Fibroblast of the aortic adventitia (primary cell): ENCODE measurements at regions not wholly inside any gene's neighbourhood (a gene's known extent, or its start where the extent isn't known, plus 50 kb on each side); places are given as distances from the start of the nearest gene placed in this dataset.
"Not testable (repeated sequence)": the region's sequence is repeated elsewhere in the genome, so short reads cannot be mapped to it uniquely, and the experiment has no call there.

Source experiments
- DNase-seq: peaks from one replicate; pipeline ENCODE4 v3.0.0-alpha.2; 2010; ENCODE audit warnings: low read depth
- H3K4me3 ChIP-seq: 2 replicates; pipeline ENCODE4 v1.5.1; 2011; ENCODE audit warnings: low read depth, mild to moderate bottlenecking, control low read depth, low read length, moderate library complexity
- TF ChIP-seq, protein P1 (sequence below): IDR thresholded peaks from 2 replicates; pipeline ENCODE4 v1.5.1; 2011; ENCODE audit warnings: mild to moderate bottlenecking, low read length, control low read depth, inconsistent platforms; ENCODE audit not compliant: insufficient read depth

DNA sequence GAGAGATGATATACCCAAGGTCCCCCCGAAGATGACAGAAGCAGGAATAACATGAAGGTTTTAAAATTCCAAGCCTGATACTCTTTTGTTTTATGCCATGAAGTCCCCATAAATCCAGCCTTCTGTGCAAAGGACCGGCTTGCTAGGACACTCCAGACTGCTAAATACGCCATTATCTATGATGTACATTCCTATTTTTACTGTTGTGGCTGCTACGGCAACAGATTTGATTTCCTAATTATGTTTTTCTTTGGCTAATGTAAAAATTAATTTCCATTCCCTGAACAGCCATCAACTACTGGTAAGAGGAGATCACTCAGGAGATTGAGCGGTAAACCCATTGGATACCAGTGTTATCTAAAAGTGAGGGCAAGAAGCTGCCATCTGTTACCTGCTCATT is 1090.8 kb downstream of the TYW1 start:
- TF ChIP-seq, protein P1, sequence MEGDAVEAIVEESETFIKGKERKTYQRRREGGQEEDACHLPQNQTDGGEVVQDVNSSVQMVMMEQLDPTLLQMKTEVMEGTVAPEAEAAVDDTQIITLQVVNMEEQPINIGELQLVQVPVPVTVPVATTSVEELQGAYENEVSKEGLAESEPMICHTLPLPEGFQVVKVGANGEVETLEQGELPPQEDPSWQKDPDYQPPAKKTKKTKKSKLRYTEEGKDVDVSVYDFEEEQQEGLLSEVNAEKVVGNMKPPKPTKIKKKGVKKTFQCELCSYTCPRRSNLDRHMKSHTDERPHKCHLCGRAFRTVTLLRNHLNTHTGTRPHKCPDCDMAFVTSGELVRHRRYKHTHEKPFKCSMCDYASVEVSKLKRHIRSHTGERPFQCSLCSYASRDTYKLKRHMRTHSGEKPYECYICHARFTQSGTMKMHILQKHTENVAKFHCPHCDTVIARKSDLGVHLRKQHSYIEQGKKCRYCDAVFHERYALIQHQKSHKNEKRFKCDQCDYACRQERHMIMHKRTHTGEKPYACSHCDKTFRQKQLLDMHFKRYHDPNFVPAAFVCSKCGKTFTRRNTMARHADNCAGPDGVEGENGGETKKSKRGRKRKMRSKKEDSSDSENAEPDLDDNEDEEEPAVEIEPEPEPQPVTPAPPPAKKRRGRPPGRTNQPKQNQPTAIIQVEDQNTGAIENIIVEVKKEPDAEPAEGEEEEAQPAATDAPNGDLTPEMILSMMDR: no peak
- no peak for DNase-seq
- H3K4me3 ChIP-seq: no peak overlapping the region

GRCh38 chr7:68088879-68089278 is 1092.2 kb downstream of the TYW1 start:
- no peak for DNase-seq
- TF ChIP-seq, protein P1: no peak
- H3K4me3 ChIP-seq: no peak overlapping the region

- DNase-seq, H3K4me3 ChIP-seq: not testable (repeated sequence)
Observed at GRCh38 chr7:68090256-68090655, 1093.6 kb downstream of the TYW1 start.

DNA sequence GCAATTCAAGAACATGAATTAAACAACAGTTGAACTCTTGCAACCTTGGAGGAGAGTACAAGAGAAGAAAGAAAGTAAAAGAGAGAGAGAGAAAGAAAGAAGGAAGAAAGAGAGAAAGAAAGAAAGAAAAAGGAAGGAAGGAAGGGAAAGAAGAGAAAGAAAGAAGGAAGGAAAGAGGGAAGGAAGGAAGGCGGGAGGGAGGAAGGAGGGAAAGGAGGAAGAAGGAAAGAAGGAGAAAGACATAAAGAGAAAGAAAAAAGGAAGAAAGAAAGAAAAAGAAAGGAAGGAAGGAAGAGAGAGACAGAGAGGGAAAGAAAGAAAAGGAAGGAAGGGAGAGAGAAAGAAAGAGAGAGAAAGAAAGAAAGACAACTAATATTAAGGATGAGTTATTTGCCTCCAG is 1106.7 kb downstream of the TYW1 start:
- DNase-seq: no peak
- TF ChIP-seq, protein P1: no peak
- H3K4me3 ChIP-seq: no peak overlapping the region

GRCh38 chr7:68107261-68107660 is 1110.6 kb downstream of the TYW1 start:
- H3K4me3 ChIP-seq: no peak overlapping the region
- TF ChIP-seq, protein P1: no peak
- no peak for DNase-seq

GRCh38 chr7:68107968-68108367 is 1111.3 kb downstream of the TYW1 start:
- H3K4me3 ChIP-seq: no peak overlapping the region
- TF ChIP-seq, protein P1: no peak
- no peak for DNase-seq

DNA sequence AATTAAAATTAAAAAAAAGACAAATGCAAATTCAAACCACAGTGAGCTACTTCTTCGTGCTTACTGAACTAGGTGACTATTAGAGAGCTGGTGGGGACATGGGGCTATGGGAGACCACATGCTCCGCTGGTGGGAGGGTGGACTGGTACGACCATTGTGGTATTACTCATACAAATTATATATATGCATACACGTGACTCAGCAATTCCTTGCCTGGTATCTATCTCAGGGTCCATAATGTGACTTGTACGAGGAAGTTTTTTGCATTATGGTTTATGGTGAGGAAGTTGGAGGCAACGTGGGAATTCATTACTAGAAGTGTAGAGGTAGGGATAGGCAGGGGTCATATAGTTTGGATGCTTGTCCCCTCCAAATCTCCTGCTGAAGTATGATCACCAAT is 1112.7 kb downstream of the TYW1 start:
- no peak overlapping the region for H3K4me3 ChIP-seq
- TF ChIP-seq, protein P1: no peak
- no peak for DNase-seq

- TF ChIP-seq, protein P1: no peak
- no peak overlapping the region for H3K4me3 ChIP-seq
- DNase-seq: no peak
Observed at GRCh38 chr7:68119411-68119810, 1122.8 kb downstream of the TYW1 start.
